Coronary artery (tissue), 2 donors: ENCODE measurements at regions not wholly inside any gene's neighbourhood (a gene's known extent, or its start where the extent isn't known, plus 50 kb on each side); places are given as distances from the start of the nearest gene placed in this dataset.

Experiments
- DNase-seq: peaks from one replicate; pipeline ENCODE4 v3.0.0-alpha.2; 2017; ENCODE audit warnings: low spot score
- H3K27ac ChIP-seq, 2 donors: fragments of 200-600 bp; sonication (generic); one replicate each; pipeline ENCODE4 v1.5.1; 2016 to 2019
- H3K4me3 ChIP-seq: fragments of 200-600 bp; sonication (generic); 2 replicates; pipeline ENCODE4 v1.5.1; 2016; ENCODE audit warnings: mild to moderate bottlenecking, moderate library complexity
- CTCF ChIP-seq: fragments of 200-600 bp; sonication (generic); IDR thresholded peaks from one replicate; pipeline ENCODE4 v1.5.1; 2019; ENCODE audit warnings: antibody characterized with exemption

GRCh38 chr14:96660123-96660522, 137.1 kb upstream of the VRK1 start:
- Histone ChIP-seq H3K4me3 (no peak overlapping the region), H3K27ac (no peak overlapping the region)
- DNase-seq, result no peak
- TF ChIP-seq CTCF, result no peak

GRCh38 chr14:96660667-96661066, 136.5 kb upstream of the VRK1 start:
- no peak overlapping the region for H3K4me3 ChIP-seq
- no peak for DNase-seq
- TF ChIP-seq CTCF, result no peak
- no peak overlapping the region for H3K27ac ChIP-seq

- no peak for TF ChIP-seq CTCF
- Histone ChIP-seq H3K27ac (no peak overlapping the region), H3K4me3 (no peak overlapping the region)
- no peak for DNase-seq
Observed at GRCh38 chr14:96661244-96661969, 135.8 kb upstream of the VRK1 start.

- TF ChIP-seq CTCF, result no peak
- Histone ChIP-seq H3K4me3 (no peak overlapping the region), H3K27ac (no peak overlapping the region)
- no peak for DNase-seq
Observed at GRCh38 chr14:96662116-96662970, 134.8 kb upstream of the VRK1 start.

- H3K4me3 ChIP-seq, result no peak overlapping the region
- no peak overlapping the region for H3K27ac ChIP-seq
- DNase-seq, result no peak
- no peak for TF ChIP-seq CTCF
Observed at GRCh38 chr14:96663076-96663475, 134.1 kb upstream of the VRK1 start.

- no peak for TF ChIP-seq CTCF
Observed at GRCh38 chr14:96663491-96664067, 133.6 kb upstream of the VRK1 start.

More at GRCh38 chr14:96663491-96664067, 133.6 kb upstream of the VRK1 start:
- DNase-seq, result no peak
- H3K27ac ChIP-seq, result no peak overlapping the region
- no peak overlapping the region for H3K4me3 ChIP-seq
